NCI-H1048 (cell line): ENCODE measurements at regions not wholly inside any gene's neighbourhood (a gene's known extent, or its start where the extent isn't known, plus 50 kb on each side); places are given as distances from the start of the nearest gene placed in this dataset.

ENCODE experiments used
- DNase-seq: peaks from one replicate; lab custom pipeline; 2025; lab: John Stamatoyannopoulos, UW

DNA sequence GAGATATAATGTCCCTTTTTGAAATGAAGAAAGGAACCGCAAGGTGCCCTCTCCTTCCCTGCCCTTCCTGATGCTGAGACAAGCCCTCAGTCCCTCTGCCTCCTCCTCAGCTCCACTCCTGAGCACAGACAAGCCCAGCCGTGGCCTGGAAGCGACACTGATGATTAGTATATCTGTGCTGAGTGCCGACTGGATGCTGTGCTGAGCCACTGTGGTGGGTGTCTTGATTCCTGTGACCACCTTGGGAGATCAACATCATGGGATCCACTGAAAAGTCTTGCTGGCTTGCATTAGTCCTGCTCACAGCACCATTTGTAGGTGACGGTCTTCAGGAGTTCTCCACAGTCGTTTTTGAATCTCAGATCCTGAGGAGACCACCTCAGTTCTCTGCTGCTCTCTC, 59.5 kb upstream of the HGFAC start:
- DNase-seq = no peak

DNA sequence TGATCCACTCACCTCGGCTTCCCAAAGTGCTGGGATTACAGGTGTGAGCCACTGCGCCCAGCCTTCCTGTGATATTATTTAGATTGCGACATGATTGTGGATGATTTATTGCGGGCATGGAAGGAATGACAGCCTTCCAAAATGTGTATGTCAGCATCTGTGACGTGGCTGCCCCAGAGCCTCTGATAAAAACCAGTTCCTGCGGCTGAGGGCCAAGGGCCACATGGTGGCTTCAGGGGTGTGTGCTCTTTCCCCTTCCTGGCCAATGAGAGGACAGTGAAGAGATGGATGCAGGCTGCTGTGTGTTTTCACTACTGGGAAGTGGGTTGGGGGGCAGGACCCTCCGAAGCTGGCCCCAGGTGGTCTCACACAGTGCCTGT, 57.4 kb upstream of the HGFAC start:
- DNase-seq = no peak

DNA sequence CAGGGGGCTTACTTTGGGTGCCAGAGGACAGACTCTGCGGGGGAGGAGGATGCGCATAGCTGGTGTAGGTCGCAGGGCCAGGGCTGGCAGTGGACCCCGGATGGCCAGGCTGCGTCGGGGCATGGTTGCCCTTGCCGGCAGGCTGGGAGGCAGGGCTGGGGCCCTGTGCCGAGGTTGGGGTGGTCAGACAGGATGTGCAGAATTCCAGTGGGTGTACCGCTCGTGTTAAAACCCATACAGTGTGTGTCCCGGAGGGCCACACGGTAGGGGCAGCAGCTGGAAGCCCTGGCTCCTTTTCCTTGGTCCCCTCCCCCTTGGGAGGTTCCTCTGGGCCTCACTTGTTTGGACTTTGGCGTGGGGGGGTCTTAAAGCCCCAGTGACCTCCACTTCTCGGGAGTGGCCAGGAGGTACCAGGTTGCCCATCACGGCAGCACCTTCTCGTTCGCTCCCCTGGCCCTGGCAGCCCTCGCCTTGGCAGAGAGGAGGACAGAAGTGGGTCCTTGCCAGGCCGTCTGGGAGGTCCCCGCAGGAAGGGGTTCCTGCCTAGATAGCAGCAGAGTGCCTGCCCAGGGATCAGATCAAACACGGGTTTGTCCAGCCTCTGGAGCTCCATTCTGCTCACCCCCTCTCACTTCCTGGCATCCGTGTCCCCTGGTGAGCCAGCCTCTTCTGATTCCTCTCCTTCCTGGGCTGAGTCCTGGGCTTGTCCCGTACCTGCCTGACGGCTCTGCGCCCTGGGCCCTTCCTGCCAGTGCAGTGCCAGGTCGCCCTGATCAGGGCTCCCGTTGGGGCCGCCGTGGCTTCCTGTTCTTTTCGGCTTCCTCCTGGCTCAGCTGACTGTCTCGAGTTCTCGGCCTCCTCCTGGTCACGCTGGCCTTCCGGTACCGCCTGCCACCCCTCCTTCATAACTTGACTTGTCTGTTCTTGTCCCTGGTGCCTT, 56.7 kb upstream of the HGFAC start:
- no peak for DNase-seq

DNA sequence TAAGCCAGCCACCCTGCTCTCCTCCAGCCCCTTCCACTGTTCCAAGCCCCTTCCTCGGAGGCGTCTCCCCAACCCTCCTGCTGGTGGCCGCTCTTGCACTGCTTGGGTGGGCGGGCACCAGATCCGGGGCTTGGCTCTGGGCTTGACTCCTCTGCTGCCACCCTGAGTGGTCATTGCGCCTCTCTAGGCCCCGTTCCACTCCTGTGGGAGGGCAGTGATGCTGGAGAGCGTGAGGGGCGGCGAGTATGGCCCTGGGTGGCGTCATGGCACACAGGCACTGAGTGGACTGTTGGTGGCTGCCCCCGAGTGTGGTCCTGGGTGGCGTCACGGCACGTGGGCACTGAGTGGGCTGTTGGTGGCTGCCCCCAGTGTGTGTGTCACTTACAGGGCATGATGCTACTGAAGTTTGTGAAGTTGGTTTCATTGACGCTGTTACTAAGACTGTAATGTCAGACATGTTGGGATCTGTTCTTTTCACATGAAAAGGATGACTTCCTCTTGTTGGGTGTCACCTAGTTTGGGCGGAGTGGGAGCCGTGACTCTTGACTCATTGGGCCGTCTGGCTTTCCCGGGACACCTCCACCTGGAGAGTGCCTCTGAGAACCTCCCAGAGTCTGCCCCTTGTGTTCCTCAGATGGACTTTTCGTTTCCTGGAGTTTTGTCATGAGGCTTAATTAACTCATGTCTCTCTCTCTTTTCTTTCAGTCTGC, 55.9 kb upstream of the HGFAC start:
- no peak for DNase-seq

DNA sequence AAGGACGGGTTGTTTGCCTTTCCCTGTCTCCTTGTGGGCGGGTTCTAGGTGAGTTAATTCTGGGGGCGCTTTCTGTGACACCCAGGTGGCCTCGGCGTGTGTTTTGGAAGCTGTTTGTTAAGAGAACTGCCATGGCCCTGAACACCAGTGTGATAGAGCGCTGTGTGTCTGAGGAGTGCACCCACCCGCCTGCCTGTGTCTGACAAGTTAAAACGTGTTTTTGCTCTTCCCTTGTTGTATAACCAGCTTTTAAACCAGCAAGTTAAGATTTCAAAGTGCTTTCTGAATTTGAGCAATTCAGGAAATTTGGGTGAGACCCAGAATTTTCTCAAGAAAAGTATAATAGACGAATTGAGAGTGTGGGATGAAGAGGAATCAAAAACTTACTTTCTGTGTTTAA, 55.2 kb upstream of the HGFAC start:
- DNase-seq = no peak

DNA sequence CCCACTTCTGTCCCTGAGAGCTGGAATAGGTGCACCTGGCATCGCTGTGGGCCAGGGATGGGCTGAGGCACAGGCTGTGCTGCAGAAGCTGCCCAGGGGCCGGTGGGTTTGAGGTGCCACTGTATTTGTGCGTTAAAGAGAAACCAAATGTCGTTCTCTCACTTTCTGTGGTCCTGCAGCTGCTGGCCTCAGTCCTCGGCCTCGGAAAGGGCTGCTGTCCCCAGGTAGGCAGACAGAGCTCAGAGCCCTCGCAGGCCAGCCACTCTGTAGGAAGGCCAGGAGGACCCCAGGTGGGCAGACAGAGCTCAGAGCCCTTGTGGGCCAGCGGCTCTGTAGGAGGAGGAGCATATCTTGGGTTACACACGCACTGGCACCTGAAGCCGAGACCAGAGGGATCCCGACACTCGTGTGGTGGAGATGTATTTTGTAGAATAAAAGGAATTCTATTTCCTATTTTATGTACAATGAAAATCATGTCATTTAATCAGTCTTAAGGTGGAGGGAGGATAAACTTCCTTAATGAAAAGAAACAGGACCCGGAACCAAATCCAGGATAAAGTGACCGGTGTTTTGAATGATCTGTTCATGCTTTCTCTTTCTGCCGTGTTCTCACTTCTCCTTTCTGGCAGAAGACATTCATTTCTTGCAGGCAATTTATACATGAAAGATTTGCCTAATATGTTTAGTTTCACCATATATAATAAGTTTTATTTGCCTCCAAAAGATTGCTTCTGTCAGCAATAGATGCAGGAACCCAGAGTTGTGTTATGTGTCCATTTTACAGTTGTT, 54.4 kb upstream of the HGFAC start:
- DNase-seq = no peak

DNA sequence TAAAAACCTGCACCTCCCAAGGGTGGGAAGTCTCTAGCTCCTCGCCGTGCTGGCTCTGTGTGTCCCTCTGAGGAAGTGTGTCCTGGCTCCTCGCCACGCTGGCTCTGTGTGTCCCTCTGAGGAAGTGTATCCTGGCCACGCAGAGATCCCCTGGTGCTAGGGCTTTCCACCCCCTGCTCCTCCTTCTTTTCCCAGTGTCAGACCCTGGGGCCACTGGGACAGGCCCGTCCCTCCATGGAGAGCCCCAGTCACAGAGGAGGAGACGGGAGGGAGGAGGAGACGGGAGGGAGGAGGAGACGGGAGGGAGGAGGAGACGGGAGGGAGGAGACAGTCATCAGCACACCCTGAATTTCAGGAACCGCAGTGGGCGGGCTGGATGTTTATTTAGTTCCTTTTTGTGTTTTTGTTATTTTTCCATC, 53.8 kb upstream of the HGFAC start:
- no peak for DNase-seq

DNA sequence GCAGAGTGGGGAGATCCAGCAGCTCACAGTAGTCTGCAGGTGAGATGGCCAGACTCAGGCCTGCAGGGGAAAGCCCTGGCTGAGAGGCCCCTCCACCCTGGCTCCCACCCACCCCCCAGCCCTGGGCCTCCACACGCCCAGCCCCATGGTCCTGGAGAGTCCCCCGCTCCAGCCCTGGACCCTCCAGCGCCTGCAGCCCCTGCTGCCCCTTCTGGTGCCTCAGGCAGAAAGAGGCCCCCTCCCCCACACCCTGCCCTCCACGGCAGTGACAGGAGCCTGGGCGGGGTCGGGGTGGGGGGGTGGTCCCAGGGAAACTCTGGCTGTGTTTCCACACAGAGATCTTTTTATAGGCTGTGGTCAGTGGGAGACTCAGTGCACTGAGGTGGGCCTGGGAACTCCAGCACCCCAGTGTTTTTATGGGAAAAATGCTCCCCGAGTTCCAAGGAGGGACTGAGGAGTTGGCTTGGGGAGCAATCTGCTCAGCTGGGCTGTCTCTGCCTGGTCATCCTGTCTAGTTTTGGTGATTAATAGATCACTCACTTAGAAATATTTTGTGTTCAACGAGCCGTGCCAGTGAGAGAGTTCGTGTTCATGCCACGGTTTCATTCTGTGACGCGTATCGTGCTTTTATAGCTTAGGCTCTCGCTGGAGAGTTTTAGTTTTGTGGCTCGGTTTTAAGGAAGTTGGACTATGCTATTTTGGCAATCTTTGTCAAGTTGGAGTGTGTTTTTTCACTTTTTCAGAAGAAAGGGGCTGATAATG, 53.1 kb upstream of the HGFAC start:
- DNase-seq = no peak

DNA sequence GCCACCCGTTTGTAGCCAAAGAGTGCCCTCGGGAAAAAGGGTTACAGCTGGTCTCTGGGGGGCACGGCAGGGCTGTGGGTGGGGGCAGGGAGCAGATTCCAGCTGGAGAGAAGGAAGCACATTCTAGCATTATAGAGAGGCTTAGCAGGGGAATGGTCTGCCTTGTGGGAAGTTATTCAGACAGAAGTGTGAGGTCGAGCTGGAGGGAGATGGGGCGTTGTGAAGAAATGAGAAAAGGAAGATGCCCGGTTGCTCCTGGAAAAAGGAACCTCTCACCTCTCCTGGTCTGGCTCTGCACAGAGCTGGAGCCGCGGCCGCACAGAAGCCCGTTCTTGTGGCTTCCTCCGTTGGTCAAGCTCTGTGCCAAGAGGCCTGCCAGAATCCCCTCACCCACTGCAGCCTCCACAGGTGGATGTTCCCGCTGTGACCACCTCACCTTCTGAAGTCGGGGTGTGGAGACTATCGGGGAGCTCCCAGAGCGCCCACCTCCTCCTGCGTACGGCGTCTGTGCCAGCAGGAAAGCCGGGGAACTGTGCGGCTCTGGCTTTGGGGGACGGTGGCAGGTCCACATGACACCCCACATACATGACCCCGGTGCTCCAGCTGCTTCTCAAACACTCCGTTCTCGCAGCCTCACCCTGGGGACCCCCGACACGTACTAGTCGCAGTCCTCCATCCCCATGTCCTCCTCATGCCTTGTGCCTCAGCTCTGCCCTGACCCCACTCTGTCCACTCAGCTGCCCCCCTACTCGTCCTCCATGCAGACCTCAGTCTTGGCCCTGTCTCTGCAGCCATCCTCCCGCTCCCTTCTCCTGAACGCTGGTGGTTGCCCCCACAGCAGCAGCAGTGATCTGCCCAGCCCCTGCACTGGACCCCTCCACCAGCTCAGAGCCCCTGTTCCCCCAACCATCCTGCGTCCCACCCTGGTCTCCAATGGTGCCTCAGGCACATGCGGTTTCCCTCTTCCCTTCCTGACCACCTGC, 52.2 kb upstream of the HGFAC start:
- no peak for DNase-seq

DNA sequence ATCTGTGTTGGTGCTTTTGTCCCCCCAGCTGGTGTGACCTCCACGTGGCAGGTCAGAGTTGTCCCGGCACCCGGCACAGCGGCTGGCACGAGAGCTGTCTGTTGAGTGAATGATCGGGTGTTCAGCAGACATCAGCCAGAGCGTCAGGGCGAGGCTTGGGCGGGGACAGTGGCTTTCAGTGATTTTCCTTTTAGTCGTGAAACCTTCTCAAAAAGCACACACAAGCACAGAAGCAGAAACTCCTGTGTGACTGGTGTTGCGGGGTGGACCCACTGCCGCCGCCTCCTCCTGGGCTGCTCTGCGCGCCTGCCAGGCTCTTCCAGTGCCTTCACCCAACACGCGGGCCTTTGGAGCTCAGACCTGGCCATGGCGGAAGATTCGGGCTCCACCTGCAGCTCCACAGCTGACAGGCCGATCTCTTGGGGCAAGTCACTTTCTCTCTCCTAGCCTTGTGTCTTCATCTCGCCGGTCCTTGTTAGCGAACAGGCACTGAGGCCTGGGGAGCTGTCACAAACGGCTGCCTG, 51.4 kb upstream of the HGFAC start:
- DNase-seq = no peak

DNA sequence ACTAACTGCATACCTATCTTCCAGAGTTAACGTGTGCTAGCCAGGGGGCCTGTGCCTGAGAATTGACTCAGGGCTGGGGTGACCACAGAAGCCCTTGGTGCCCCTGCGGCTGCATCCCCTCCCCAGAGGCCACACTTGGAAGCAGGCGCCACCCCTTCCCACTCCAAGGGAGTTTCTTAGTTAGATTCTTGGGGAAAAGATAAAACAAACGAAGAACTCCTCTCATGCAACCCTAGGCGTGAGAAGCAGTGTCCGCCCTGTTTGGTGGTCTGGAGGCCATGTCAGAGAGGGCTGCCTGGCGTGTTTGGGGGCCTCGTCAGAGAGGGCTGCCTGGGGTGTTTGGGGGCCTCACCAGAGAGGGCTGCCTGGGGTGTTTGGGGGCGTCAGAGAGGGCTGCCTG, 50.3 kb upstream of the HGFAC start:
- DNase-seq = no peak
